ENCODE measurements at regions not wholly inside any gene's neighbourhood (a gene's known extent, or its start where the extent isn't known, plus 50 kb on each side); places are given as distances from the start of the nearest gene placed in this dataset.
"Not testable (repeated sequence)": the region's sequence is repeated elsewhere in the genome, so short reads cannot be mapped to it uniquely, and the experiment has no call there.

GRCh38 chr20:40890635-40891034 lies 138.0 kb upstream of the TOP1 start:
- no peak for DNase-seq (ENCODE audit: low read depth, low spot score)

GRCh38 chr20:40891351-40891750 lies 137.3 kb upstream of the TOP1 start:
- no peak for DNase-seq (ENCODE audit: low read depth, low spot score)

GRCh38 chr20:40892642-40893041 lies 136.0 kb upstream of the TOP1 start:
- DNase-seq (ENCODE audit: low read depth, low spot score) = no peak

GRCh38 chr20:40893610-40894236 lies 134.9 kb upstream of the TOP1 start:
- no peak for DNase-seq (ENCODE audit: low read depth, low spot score)

- no peak for DNase-seq (ENCODE audit: low read depth, low spot score)
Observed at GRCh38 chr20:40894237-40894630, 134.4 kb upstream of the TOP1 start.

- DNase-seq (ENCODE audit: low read depth, low spot score) = no peak
Observed at GRCh38 chr20:40895182-40895581, 133.4 kb upstream of the TOP1 start.

- no peak for DNase-seq (ENCODE audit: low read depth, low spot score)
Observed at GRCh38 chr20:40896814-40897700, 131.6 kb upstream of the TOP1 start.

GRCh38 chr20:40899344-40899743 lies 129.3 kb upstream of the TOP1 start:
- no peak for DNase-seq (ENCODE audit: low read depth, low spot score)

GRCh38 chr20:40900666-40901215 lies 127.9 kb upstream of the TOP1 start:
- no peak for DNase-seq (ENCODE audit: low read depth, low spot score)

- DNase-seq (ENCODE audit: low read depth, low spot score) = no peak
Observed at GRCh38 chr20:40902661-40903060, 126.0 kb upstream of the TOP1 start.

GRCh38 chr20:40908309-40908708 lies 120.3 kb upstream of the TOP1 start:
- no peak for DNase-seq (ENCODE audit: low read depth, low spot score)

GRCh38 chr20:40909489-40909888 lies 119.1 kb upstream of the TOP1 start:
- DNase-seq (ENCODE audit: low read depth, low spot score) = not testable (repeated sequence)

GRCh38 chr20:40910436-40910835 lies 118.2 kb upstream of the TOP1 start:
- not testable (repeated sequence) for DNase-seq (ENCODE audit: low read depth, low spot score)

- DNase-seq (ENCODE audit: low read depth, low spot score) = not testable (repeated sequence)
Observed at GRCh38 chr20:40911152-40911551, 117.5 kb upstream of the TOP1 start.

- no peak for DNase-seq (ENCODE audit: low read depth, low spot score)
Observed at GRCh38 chr20:40913224-40914185, 115.1 kb upstream of the TOP1 start.

GRCh38 chr20:40915756-40916155 lies 112.9 kb upstream of the TOP1 start:
- no peak for DNase-seq (ENCODE audit: low read depth, low spot score)

- DNase-seq (ENCODE audit: low read depth, low spot score) = no peak
Observed at GRCh38 chr20:40916276-40916675, 112.3 kb upstream of the TOP1 start.

- no peak for DNase-seq (ENCODE audit: low read depth, low spot score)
Observed at GRCh38 chr20:40920291-40920690, 108.3 kb upstream of the TOP1 start.

- DNase-seq (ENCODE audit: low read depth, low spot score) = no peak
Observed at GRCh38 chr20:40922865-40923264, 105.8 kb upstream of the TOP1 start.

GRCh38 chr20:40925829-40926510 lies 102.7 kb upstream of the TOP1 start:
- no peak for DNase-seq (ENCODE audit: low read depth, low spot score)

- DNase-seq (ENCODE audit: low read depth, low spot score) = no peak
Observed at GRCh38 chr20:40926928-40927327, 101.7 kb upstream of the TOP1 start.

Measured in activated CD4-positive, CD25-positive, alpha-beta regulatory T cell treated with anti-CD3 and anti-CD28 coated beads, Interleukin-2, amount 50 U/mL, for 16 hours (primary cell).